ENCODE measurements at regions not wholly inside any gene's neighbourhood (a gene's known extent, or its start where the extent isn't known, plus 50 kb on each side); places are given as distances from the start of the nearest gene placed in this dataset.

- no peaks in the 10 kb centered on the region for H3K9me3 ChIP-seq (ENCODE audit: control insufficient read depth, low read length)
- H3K4me3 ChIP-seq (ENCODE audit: low read length): no peak overlapping the region
- peaks cover 20% of the 10 kb centered on the region for H3K27me3 ChIP-seq (replicated peaks; ENCODE audit: control insufficient read depth, insufficient read depth, low read length)
- no peaks in the 10 kb centered on the region for H3K4me1 ChIP-seq (ENCODE audit: control insufficient read depth, insufficient read depth, low read length)
- no peaks in the 10 kb centered on the region for H3K36me3 ChIP-seq (ENCODE audit: control insufficient read depth, insufficient read depth, low read length, severe bottlenecking)
- DNase-seq (ENCODE audit: low read depth): no peak
- H3K9ac ChIP-seq (ENCODE audit: low read length): no peak overlapping the region
These were observed 128.1 kb upstream of the MYCN start for GRCh38 chr2:15812187-15812780.

- Histone ChIP-seq H3K4me3 (ENCODE audit: low read length) (no peak overlapping the region), H3K4me1 (ENCODE audit: control insufficient read depth, insufficient read depth, low read length) (no peaks in the 10 kb centered on the region)
- DNase-seq (ENCODE audit: low read depth): no peak
These were observed 126.7 kb upstream of the MYCN start for GRCh38 chr2:15813481-15814266.

GRCh38 chr2:15814403-15814802 lies 125.9 kb upstream of the MYCN start:
- Histone ChIP-seq H3K4me3 (ENCODE audit: low read length) (no peak overlapping the region), H3K36me3 (ENCODE audit: control insufficient read depth, insufficient read depth, low read length, severe bottlenecking) (no peaks in the 10 kb centered on the region), H3K9ac (ENCODE audit: low read length) (no peak overlapping the region), H3K4me1 (ENCODE audit: control insufficient read depth, insufficient read depth, low read length) (no peaks in the 10 kb centered on the region), H3K27me3 (replicated peaks; ENCODE audit: control insufficient read depth, insufficient read depth, low read length) (peaks cover 29% of the 10 kb centered on the region), H3K9me3 (ENCODE audit: control insufficient read depth, low read length) (no peaks in the 10 kb centered on the region)
- no peak for DNase-seq (ENCODE audit: low read depth)

More at GRCh38 chr2:15813481-15814266, 126.7 kb upstream of the MYCN start:
- H3K9me3 ChIP-seq (ENCODE audit: control insufficient read depth, low read length): no peaks in the 10 kb centered on the region
- H3K36me3 ChIP-seq (ENCODE audit: control insufficient read depth, insufficient read depth, low read length, severe bottlenecking): no peaks in the 10 kb centered on the region
- H3K9ac ChIP-seq (ENCODE audit: low read length): no peak overlapping the region
- peaks cover 30% of the 10 kb centered on the region for H3K27me3 ChIP-seq (replicated peaks; ENCODE audit: control insufficient read depth, insufficient read depth, low read length)

GRCh38 chr2:15814946-15815345 lies 125.4 kb upstream of the MYCN start:
- Histone ChIP-seq H3K4me1 (ENCODE audit: control insufficient read depth, insufficient read depth, low read length) (no peaks in the 10 kb centered on the region), H3K36me3 (ENCODE audit: control insufficient read depth, insufficient read depth, low read length, severe bottlenecking) (no peaks in the 10 kb centered on the region), H3K4me3 (ENCODE audit: low read length) (no peak overlapping the region), H3K9ac (ENCODE audit: low read length) (no peak overlapping the region), H3K9me3 (ENCODE audit: control insufficient read depth, low read length) (no peaks in the 10 kb centered on the region), H3K27me3 (replicated peaks; ENCODE audit: control insufficient read depth, insufficient read depth, low read length) (peaks cover 24% of the 10 kb centered on the region)
- no peak for DNase-seq (ENCODE audit: low read depth)

- no peak for DNase-seq (ENCODE audit: low read depth)
- H3K4me3 ChIP-seq (ENCODE audit: low read length): no peak overlapping the region
- no peaks in the 10 kb centered on the region for H3K9me3 ChIP-seq (ENCODE audit: control insufficient read depth, low read length)
- H3K36me3 ChIP-seq (ENCODE audit: control insufficient read depth, insufficient read depth, low read length, severe bottlenecking): no peaks in the 10 kb centered on the region
- H3K9ac ChIP-seq (ENCODE audit: low read length): no peak overlapping the region
- H3K27me3 ChIP-seq (replicated peaks; ENCODE audit: control insufficient read depth, insufficient read depth, low read length): peaks cover 22% of the 10 kb centered on the region
- no peaks in the 10 kb centered on the region for H3K4me1 ChIP-seq (ENCODE audit: control insufficient read depth, insufficient read depth, low read length)
These were observed 124.1 kb upstream of the MYCN start for GRCh38 chr2:15816226-15816625.

GRCh38 chr2:15816674-15817406 lies 123.5 kb upstream of the MYCN start:
- Histone ChIP-seq H3K4me3 (ENCODE audit: low read length) (no peak overlapping the region), H3K36me3 (ENCODE audit: control insufficient read depth, insufficient read depth, low read length, severe bottlenecking) (no peaks in the 10 kb centered on the region), H3K9ac (ENCODE audit: low read length) (no peak overlapping the region), H3K4me1 (ENCODE audit: control insufficient read depth, insufficient read depth, low read length) (no peaks in the 10 kb centered on the region), H3K9me3 (ENCODE audit: control insufficient read depth, low read length) (no peaks in the 10 kb centered on the region), H3K27me3 (replicated peaks; ENCODE audit: control insufficient read depth, insufficient read depth, low read length) (peaks cover 22% of the 10 kb centered on the region)
- no peak for DNase-seq (ENCODE audit: low read depth)

GRCh38 chr2:15817748-15818147 lies 122.6 kb upstream of the MYCN start:
- Histone ChIP-seq H3K9ac (ENCODE audit: low read length) (no peak overlapping the region), H3K36me3 (ENCODE audit: control insufficient read depth, insufficient read depth, low read length, severe bottlenecking) (no peaks in the 10 kb centered on the region), H3K27me3 (replicated peaks; ENCODE audit: control insufficient read depth, insufficient read depth, low read length) (peaks cover 22% of the 10 kb centered on the region), H3K4me3 (ENCODE audit: low read length) (no peak overlapping the region), H3K9me3 (ENCODE audit: control insufficient read depth, low read length) (no peaks in the 10 kb centered on the region), H3K4me1 (ENCODE audit: control insufficient read depth, insufficient read depth, low read length) (no peaks in the 10 kb centered on the region)
- no peak for DNase-seq (ENCODE audit: low read depth)

- DNase-seq (ENCODE audit: low read depth): no peak
- H3K4me1 ChIP-seq (ENCODE audit: control insufficient read depth, insufficient read depth, low read length): no peaks in the 10 kb centered on the region
- no peak overlapping the region for H3K9ac ChIP-seq (ENCODE audit: low read length)
- H3K27me3 ChIP-seq (replicated peaks; ENCODE audit: control insufficient read depth, insufficient read depth, low read length): peaks cover 22% of the 10 kb centered on the region
- H3K36me3 ChIP-seq (ENCODE audit: control insufficient read depth, insufficient read depth, low read length, severe bottlenecking): no peaks in the 10 kb centered on the region
- no peaks in the 10 kb centered on the region for H3K9me3 ChIP-seq (ENCODE audit: control insufficient read depth, low read length)
- H3K4me3 ChIP-seq (ENCODE audit: low read length): no peak overlapping the region
These were observed 122.0 kb upstream of the MYCN start for GRCh38 chr2:15818318-15818753.

- no peaks in the 10 kb centered on the region for H3K9me3 ChIP-seq (ENCODE audit: control insufficient read depth, low read length)
- no peaks in the 10 kb centered on the region for H3K4me1 ChIP-seq (ENCODE audit: control insufficient read depth, insufficient read depth, low read length)
- peaks cover 20% of the 10 kb centered on the region for H3K27me3 ChIP-seq (replicated peaks; ENCODE audit: control insufficient read depth, insufficient read depth, low read length)
- no peaks in the 10 kb centered on the region for H3K36me3 ChIP-seq (ENCODE audit: control insufficient read depth, insufficient read depth, low read length, severe bottlenecking)
- H3K4me3 ChIP-seq (ENCODE audit: low read length): no peak overlapping the region
- H3K9ac ChIP-seq (ENCODE audit: low read length): no peak overlapping the region
- DNase-seq (ENCODE audit: low read depth): no peak
These were observed 121.5 kb upstream of the MYCN start for GRCh38 chr2:15818881-15819280.

GRCh38 chr2:15819562-15820256 lies 120.6 kb upstream of the MYCN start:
- peaks cover 18% of the 10 kb centered on the region for H3K27me3 ChIP-seq (replicated peaks; ENCODE audit: control insufficient read depth, insufficient read depth, low read length)
- no peaks in the 10 kb centered on the region for H3K9me3 ChIP-seq (ENCODE audit: control insufficient read depth, low read length)
- DNase-seq (ENCODE audit: low read depth): no peak

GRCh38 chr2:15820257-15820566 lies 120.1 kb upstream of the MYCN start:
- no peak overlapping the region for H3K4me3 ChIP-seq (ENCODE audit: low read length)
- H3K36me3 ChIP-seq (ENCODE audit: control insufficient read depth, insufficient read depth, low read length, severe bottlenecking): no peaks in the 10 kb centered on the region
- DNase-seq (ENCODE audit: low read depth): no peak
- H3K9me3 ChIP-seq (ENCODE audit: control insufficient read depth, low read length): no peaks in the 10 kb centered on the region
- H3K9ac ChIP-seq (ENCODE audit: low read length): no peak overlapping the region
- peaks cover 22% of the 10 kb centered on the region for H3K27me3 ChIP-seq (replicated peaks; ENCODE audit: control insufficient read depth, insufficient read depth, low read length)
- H3K4me1 ChIP-seq (ENCODE audit: control insufficient read depth, insufficient read depth, low read length): no peaks in the 10 kb centered on the region

More at GRCh38 chr2:15819562-15820256, 120.6 kb upstream of the MYCN start:
- Histone ChIP-seq H3K36me3 (ENCODE audit: control insufficient read depth, insufficient read depth, low read length, severe bottlenecking) (no peaks in the 10 kb centered on the region), H3K4me1 (ENCODE audit: control insufficient read depth, insufficient read depth, low read length) (no peaks in the 10 kb centered on the region), H3K4me3 (ENCODE audit: low read length) (no peak overlapping the region), H3K9ac (ENCODE audit: low read length) (no peak overlapping the region)
